Common myeloid progenitor, CD34-positive (primary cell): ENCODE measurements at regions not wholly inside any gene's neighbourhood (a gene's known extent, or its start where the extent isn't known, plus 50 kb on each side); places are given as distances from the start of the nearest gene placed in this dataset.

Experiments used
- CTCF ChIA-PET: fragments of 350-600 bp; sonication (Branson Sonifier 250); formaldehyde crosslinking; loops from one replicate; lab custom pipeline; 2021; ENCODE audit warnings: antibody characterized with exemption; lab: Charles Lee
- POLR2A ChIA-PET: fragments of 350-600 bp; sonication (Branson Sonifier 250); formaldehyde crosslinking; loops from one replicate; lab custom pipeline; 2021; ENCODE audit warnings: antibody characterized with exemption; lab: Charles Lee
- DNase-seq, 3 donors: peaks; one replicate each; pipeline versions ENCODE4 v3.0.0 to v3.0.0-alpha.2; 2013
- H3K27ac ChIP-seq, 2 experiments: 1 replicate in 1 of 2; 2 replicates in 1 of 2; pipeline ENCODE4 v1.7.0; 2013; ENCODE audit warnings: inconsistent platforms in 2 of 2, low read length in 2 of 2, mild to moderate bottlenecking in 2 of 2, low read depth in 1 of 2, moderate library complexity in 1 of 2; ENCODE audit not compliant: severe bottlenecking in 2 of 2, insufficient read depth in 1 of 2, poor library complexity in 1 of 2
- H3K27me3 ChIP-seq, 5 experiments: replicated peaks in 2 of 5; 1 replicate in 3 of 5; 2 replicates in 2 of 5; pipeline versions ENCODE4 v1.6.1 to v1.7.0; 2013; ENCODE audit warnings: low read length in 4 of 5, mild to moderate bottlenecking in 2 of 5, moderate library complexity in 2 of 5, inconsistent platforms in 1 of 5; ENCODE audit not compliant: insufficient read depth in 5 of 5, control insufficient read depth in 4 of 5
- H3K36me3 ChIP-seq, 4 experiments: 1 replicate in 2 of 4; 2 replicates in 2 of 4; pipeline versions ENCODE4 v1.6.1 to v1.7.0; 2013; ENCODE audit warnings: low read length in 3 of 4, control low read depth in 1 of 4, mild to moderate bottlenecking in 1 of 4; ENCODE audit not compliant: control insufficient read depth in 4 of 4, insufficient read depth in 4 of 4
- H3K4me1 ChIP-seq, 4 experiments: 1 replicate in 3 of 4; 2 replicates in 1 of 4; pipeline versions ENCODE4 v1.6.1 to v1.7.1; 2013; ENCODE audit warnings: low read length in 3 of 4, mild to moderate bottlenecking in 3 of 4, control low read depth in 1 of 4, inconsistent platforms in 1 of 4, moderate library complexity in 1 of 4; ENCODE audit not compliant: control insufficient read depth in 4 of 4, insufficient read depth in 4 of 4; ENCODE audit errors: control extremely low read depth in 1 of 4
- H3K4me3 ChIP-seq, 7 experiments: 1 replicate in 4 of 7; 2 replicates in 3 of 7; pipeline versions ENCODE4 v1.5.1 to v1.7.0; 2013; ENCODE audit warnings: mild to moderate bottlenecking in 7 of 7, low read length in 6 of 7, moderate library complexity in 6 of 7, inconsistent platforms in 2 of 7, low read depth in 2 of 7, control low read depth in 1 of 7; ENCODE audit not compliant: insufficient read depth in 4 of 7, control insufficient read depth in 1 of 7; ENCODE audit errors: extremely low read depth in 1 of 7
- H3K9me3 ChIP-seq, 5 experiments: 1 replicate in 4 of 5; 2 replicates in 1 of 5; pipeline versions ENCODE4 v1.6.1 to v1.7.1; 2013; ENCODE audit warnings: low read length in 4 of 5, mild to moderate bottlenecking in 2 of 5, inconsistent platforms in 1 of 5, low read depth in 1 of 5, moderate library complexity in 1 of 5; ENCODE audit not compliant: control insufficient read depth in 4 of 5, insufficient read depth in 2 of 5; ENCODE audit errors: control extremely low read depth in 1 of 5
- WGBS: methylation state at CpG from one replicate; pipeline ENCODE4 v1.1.5; 2013; ENCODE audit not compliant: insufficient coverage; 5-methylcytosine and 5-hydroxymethylcytosine counted together

DNA sequence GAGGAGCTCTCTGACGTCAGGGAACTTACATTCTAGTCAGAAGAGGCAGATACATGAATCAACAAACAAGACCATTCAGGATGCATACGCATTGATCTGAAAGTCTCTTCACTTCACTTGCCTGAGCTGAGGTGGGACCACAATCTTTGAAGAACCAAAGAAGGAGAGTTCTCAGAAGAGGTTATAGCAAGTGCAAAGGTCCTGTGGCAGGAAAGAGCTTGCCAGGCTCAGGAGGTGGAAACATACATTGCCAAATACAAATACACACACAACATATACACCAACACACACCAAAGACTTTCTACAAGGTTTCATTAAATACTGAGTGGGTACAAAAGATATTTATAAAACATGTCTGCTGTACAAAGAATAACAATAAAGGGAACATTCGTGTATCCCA lies 86.8 kb upstream of the GJB5 start:
- H3K4me1 ChIP-seq = no peaks in the 10 kb centered on the region
- H3K36me3 ChIP-seq = no peaks in the 10 kb centered on the region
- DNase-seq = no peak
- H3K27ac ChIP-seq = no peak overlapping the region
- H3K27me3 ChIP-seq = peaks cover 0 to 3% (median 0%) of the 10 kb centered on the region in 5 experiments
- CTCF ChIA-PET = no interaction called here
- no peak overlapping the region for H3K4me3 ChIP-seq
- POLR2A ChIA-PET = no interaction called here
- 84% methylated on average over 2 of the region's 3 CpGs for WGBS
- peaks cover 0 to 17% (median 4%) of the 10 kb centered on the region in 5 experiments for H3K9me3 ChIP-seq

DNA sequence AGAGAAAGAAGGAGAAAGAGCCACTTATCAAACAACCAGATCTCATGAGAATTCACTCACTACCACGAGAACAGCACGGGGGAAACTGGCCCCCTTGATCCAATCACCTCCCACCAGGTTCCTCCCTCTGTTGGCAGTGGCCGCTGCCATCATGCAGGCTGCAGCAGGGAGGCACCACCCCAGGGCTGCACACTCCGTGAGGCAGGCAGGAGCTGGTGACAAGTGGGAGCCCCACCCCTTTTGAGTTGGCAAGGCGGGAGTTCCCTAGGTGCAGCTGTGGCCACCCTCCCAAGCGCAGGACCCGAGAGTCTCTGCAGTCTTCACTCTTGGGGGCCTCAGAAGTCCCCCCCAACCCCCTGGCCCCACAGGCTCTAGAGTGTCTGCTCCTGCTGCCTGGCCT lies 83.9 kb upstream of the GJB5 start:
- H3K4me1 ChIP-seq = no peaks in the 10 kb centered on the region
- POLR2A ChIA-PET = no interaction called here
- H3K27me3 ChIP-seq = peaks cover 0 to 2% (median 0%) of the 10 kb centered on the region in 5 experiments
- no peaks in the 10 kb centered on the region for H3K36me3 ChIP-seq
- CTCF ChIA-PET = no interaction called here
- 83% methylated on average over 7 of the region's 7 CpGs for WGBS
- peaks cover 1 to 17% (median 4%) of the 10 kb centered on the region in 5 experiments for H3K9me3 ChIP-seq
- no peak for DNase-seq
- no peak overlapping the region for H3K27ac ChIP-seq
- no peak overlapping the region for H3K4me3 ChIP-seq

DNA sequence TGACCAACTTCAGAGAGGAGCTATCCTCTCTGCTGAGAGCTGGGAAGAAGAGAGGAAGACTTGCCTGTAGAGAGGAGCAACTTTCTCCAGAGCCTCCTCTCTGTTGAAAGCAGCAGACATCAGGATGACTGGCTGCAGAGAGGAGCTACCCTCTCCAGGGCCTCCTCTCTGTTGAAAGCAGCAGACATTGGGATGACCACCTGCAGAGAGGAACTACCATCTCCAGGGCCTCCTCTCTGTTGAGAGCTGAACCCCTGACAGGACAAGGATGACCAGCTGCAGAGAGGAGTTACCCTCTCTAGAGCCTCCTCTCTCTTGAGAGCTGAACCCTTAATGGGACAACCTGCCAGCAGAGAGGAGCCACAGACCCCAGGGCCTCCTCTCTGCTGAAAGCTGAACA lies 83.0 kb upstream of the GJB5 start:
- peaks cover 1 to 17% (median 4%) of the 10 kb centered on the region in 5 experiments for H3K9me3 ChIP-seq
- DNase-seq = no peak
- CTCF ChIA-PET = interaction anchor here (1.7 kb wide), 1 partner anchor 9 kb away, joined by 7 read pairs; no protein-coding TSS in a partner anchor
- H3K4me1 ChIP-seq = no peaks in the 10 kb centered on the region
- no peak overlapping the region for H3K4me3 ChIP-seq
- H3K27ac ChIP-seq = no peak overlapping the region
- H3K27me3 ChIP-seq = peaks cover 0 to 2% (median 0%) of the 10 kb centered on the region in 5 experiments
- H3K36me3 ChIP-seq = no peaks in the 10 kb centered on the region
- POLR2A ChIA-PET = no interaction called here

DNA sequence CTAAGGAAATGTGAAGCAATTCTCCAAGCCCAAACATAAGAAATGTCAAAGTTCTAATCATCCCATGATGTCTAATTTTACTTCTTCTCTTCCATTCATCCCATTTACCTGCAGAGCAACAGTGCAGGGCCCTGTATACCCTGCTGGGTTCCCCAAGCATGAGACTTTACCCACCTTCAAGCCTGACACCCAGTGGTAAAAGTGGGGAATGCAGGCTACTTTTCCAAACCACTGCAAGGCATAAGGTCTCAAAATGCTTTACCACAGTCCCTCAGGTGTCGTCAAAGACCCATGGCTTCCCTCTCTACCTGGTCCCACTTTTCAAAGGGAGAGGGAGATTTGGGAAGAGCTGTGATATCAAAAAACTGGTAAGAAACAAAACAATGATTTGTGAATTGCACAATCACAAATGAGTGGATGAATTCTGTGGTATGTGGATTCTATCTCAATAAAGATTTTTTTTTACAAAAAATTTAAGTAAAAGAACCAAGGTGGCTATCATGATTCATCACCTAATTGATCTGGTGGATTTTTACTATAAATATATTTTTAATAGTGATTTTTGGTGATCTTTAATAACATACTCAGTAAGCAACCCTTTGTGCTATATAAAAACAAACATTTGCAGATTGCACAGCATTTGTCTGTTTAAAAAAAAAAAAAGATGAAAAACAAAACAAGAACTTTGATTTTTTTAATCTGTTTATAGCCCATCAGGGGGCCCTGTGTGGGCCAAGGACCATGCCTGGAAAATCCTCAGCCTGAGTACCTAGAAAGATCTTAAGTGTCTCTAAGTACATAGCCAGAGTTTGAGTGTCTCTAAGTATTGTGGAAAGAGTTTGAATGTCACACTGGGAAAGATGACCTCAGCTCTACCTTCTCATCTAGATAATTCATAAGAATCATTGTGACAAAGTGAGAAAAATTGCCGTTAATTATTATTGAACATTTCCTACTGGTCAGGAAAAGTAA lies 73.1 kb upstream of the GJB5 start:
- Histone ChIP-seq H3K4me3 (no peak overlapping the region), H3K27me3 (no peaks in the 10 kb centered on the region), H3K9me3 (no peaks in the 10 kb centered on the region), H3K36me3 (no peaks in the 10 kb centered on the region), H3K27ac (no peak overlapping the region), H3K4me1 (peaks cover 7 to 29% (median 18%) of the 10 kb centered on the region in 4 experiments)
- WGBS = no CpG with 5 or more reads among the region's 2 CpGs
- POLR2A ChIA-PET = no interaction called here
- CTCF ChIA-PET = interaction anchor here (0.7 to 2.0 kb wide), 5 partner anchors 10 to 222 kb away, joined by 3 to 7 read pairs (median 4); no protein-coding TSS in a partner anchor
- peak; percentile 50 to 73 (median 65) for DNase-seq

DNA sequence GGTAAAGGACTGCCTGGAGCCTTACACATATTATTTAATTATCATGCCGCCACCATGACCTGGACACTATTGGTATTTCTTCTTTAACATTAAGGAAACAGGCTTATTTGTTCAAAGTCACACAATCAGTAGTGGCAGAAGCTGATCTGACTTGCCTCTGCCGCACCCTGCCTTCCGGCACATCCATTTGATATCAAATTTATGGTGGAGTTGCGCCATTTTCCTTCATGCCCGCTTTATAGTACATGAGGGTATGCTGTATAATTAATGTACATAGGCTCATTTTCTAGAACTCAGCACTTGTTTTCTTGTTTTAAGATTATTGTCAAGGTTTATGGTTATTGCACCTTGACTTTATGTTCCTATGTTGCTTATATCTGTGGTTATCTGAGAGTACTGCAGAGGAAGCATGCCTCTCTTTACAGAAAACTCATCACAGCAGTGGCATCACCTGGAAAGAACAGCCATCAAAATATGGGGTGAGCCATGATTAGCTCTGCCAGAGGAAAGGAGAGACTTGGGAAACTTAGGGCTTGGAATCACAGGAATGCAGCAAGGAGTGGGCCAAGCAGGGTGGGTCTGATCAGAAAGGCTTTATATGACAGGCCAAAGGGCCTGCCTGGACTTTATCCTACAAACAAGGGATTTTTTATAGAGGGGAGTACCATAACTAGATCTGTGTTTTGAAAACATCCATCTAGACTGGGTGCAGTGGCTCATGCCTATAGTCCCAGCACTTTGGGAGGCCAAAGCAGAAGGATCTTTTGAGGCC lies 72.2 kb upstream of the GJB5 start:
- Histone ChIP-seq H3K4me1 (peaks cover 7 to 29% (median 18%) of the 10 kb centered on the region in 4 experiments), H3K27me3 (no peaks in the 10 kb centered on the region), H3K36me3 (no peaks in the 10 kb centered on the region), H3K4me3 (peak overlapping the region in 1 of 7 experiments; percentile 2), H3K9me3 (no peaks in the 10 kb centered on the region), H3K27ac (no peak overlapping the region)
- DNase-seq = no peak
- CTCF ChIA-PET = interaction anchor here (0.7 to 2.0 kb wide), 5 partner anchors 20 to 222 kb away, joined by 3 to 4 read pairs (median 3); no protein-coding TSS in a partner anchor
- POLR2A ChIA-PET = no interaction called here
- 95% methylated on average over 5 of the region's 5 CpGs for WGBS

DNA sequence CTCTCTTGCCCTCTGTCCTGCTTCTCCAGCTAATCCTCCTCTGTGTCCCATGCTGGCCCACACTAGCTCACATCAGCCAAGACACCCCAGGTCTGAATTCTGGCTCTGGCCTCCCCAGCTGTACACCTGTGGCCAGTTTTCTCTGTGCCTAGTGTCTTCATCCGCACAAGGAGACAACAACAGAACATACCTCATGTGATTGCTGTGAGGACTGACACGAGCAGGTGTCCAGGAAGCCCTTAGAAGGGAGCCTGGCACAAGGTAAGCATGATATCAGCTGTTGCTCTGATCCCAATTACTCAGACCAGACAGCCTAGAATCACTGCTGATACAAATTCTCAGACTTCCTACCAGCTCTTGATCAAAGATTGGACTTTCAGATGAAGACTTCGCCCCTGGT lies 71.2 kb upstream of the GJB5 start:
- Histone ChIP-seq H3K27ac (no peak overlapping the region), H3K9me3 (no peaks in the 10 kb centered on the region), H3K27me3 (no peaks in the 10 kb centered on the region), H3K4me3 (peak overlapping the region in 2 of 7 experiments; percentile 37 to 50), H3K4me1 (peaks cover 7 to 29% (median 18%) of the 10 kb centered on the region in 4 experiments), H3K36me3 (no peaks in the 10 kb centered on the region)
- 74% methylated on average over 3 of the region's 3 CpGs for WGBS
- ChIA-PET POLR2A (no interaction called here), CTCF (interaction anchor here (1.0 to 1.5 kb wide), 4 partner anchors 14 to 86 kb away, joined by 3 to 4 read pairs (median 3); no protein-coding TSS in a partner anchor)
- DNase-seq = no peak
